ENCODE measurements at regions not wholly inside any gene's neighbourhood (a gene's known extent, or its start where the extent isn't known, plus 50 kb on each side); places are given as distances from the start of the nearest gene placed in this dataset.
"Not testable (repeated sequence)": the region's sequence is repeated elsewhere in the genome, so short reads cannot be mapped to it uniquely, and the experiment has no call there.

- DNase-seq (ENCODE audit: low read depth) = no peak
- peaks cover 17% of the 10 kb centered on the region for H3K9me3 ChIP-seq (ENCODE audit: control insufficient read depth, low read length)
Measured at GRCh38 chrX:56343219-56343618, 111.1 kb downstream of the KLF8 start.

GRCh38 chrX:56343664-56344063 is 111.5 kb downstream of the KLF8 start:
- Histone ChIP-seq H3K36me3 (ENCODE audit: control insufficient read depth, insufficient read depth, low read length, severe bottlenecking) (no peaks in the 10 kb centered on the region), H3K9ac (ENCODE audit: low read length) (no peak overlapping the region), H3K27me3 (replicated peaks; ENCODE audit: control insufficient read depth, insufficient read depth, low read length) (peaks cover 4% of the 10 kb centered on the region), H3K9me3 (ENCODE audit: control insufficient read depth, low read length) (peaks cover 17% of the 10 kb centered on the region), H3K4me3 (ENCODE audit: low read length) (no peak overlapping the region), H3K4me1 (ENCODE audit: control insufficient read depth, insufficient read depth, low read length) (no peaks in the 10 kb centered on the region)
- DNase-seq (ENCODE audit: low read depth) = no peak

More at GRCh38 chrX:56343219-56343618, 111.1 kb downstream of the KLF8 start:
- Histone ChIP-seq H3K4me3 (ENCODE audit: low read length) (no peak overlapping the region), H3K27me3 (replicated peaks; ENCODE audit: control insufficient read depth, insufficient read depth, low read length) (peaks cover 4% of the 10 kb centered on the region), H3K36me3 (ENCODE audit: control insufficient read depth, insufficient read depth, low read length, severe bottlenecking) (no peaks in the 10 kb centered on the region), H3K4me1 (ENCODE audit: control insufficient read depth, insufficient read depth, low read length) (no peaks in the 10 kb centered on the region), H3K9ac (ENCODE audit: low read length) (no peak overlapping the region)

- H3K9ac ChIP-seq (ENCODE audit: low read length); H3K27me3 ChIP-seq (replicated peaks; ENCODE audit: control insufficient read depth, insufficient read depth, low read length); DNase-seq (ENCODE audit: low read depth); H3K4me1 ChIP-seq (ENCODE audit: control insufficient read depth, insufficient read depth, low read length); H3K36me3 ChIP-seq (ENCODE audit: control insufficient read depth, insufficient read depth, low read length, severe bottlenecking); H3K4me3 ChIP-seq (ENCODE audit: low read length): not testable (repeated sequence)
- H3K9me3 ChIP-seq (ENCODE audit: control insufficient read depth, low read length) = peaks cover 29% of the 10 kb centered on the region
Measured at GRCh38 chrX:56358145-56358544, 126.0 kb downstream of the KLF8 start.

- H3K36me3 ChIP-seq (ENCODE audit: control insufficient read depth, insufficient read depth, low read length, severe bottlenecking) = not testable (repeated sequence)
Measured at GRCh38 chrX:56365171-56365570, 133.0 kb downstream of the KLF8 start.

GRCh38 chrX:56366901-56367300 is 134.7 kb downstream of the KLF8 start:
- Histone ChIP-seq H3K9me3 (ENCODE audit: control insufficient read depth, low read length) (peaks cover 17% of the 10 kb centered on the region), H3K4me3 (ENCODE audit: low read length) (no peak overlapping the region), H3K36me3 (ENCODE audit: control insufficient read depth, insufficient read depth, low read length, severe bottlenecking) (no peaks in the 10 kb centered on the region), H3K4me1 (ENCODE audit: control insufficient read depth, insufficient read depth, low read length) (no peaks in the 10 kb centered on the region), H3K9ac (ENCODE audit: low read length) (no peak overlapping the region), H3K27me3 (replicated peaks; ENCODE audit: control insufficient read depth, insufficient read depth, low read length) (peaks cover 4% of the 10 kb centered on the region)
- no peak for DNase-seq (ENCODE audit: low read depth)

More at GRCh38 chrX:56365171-56365570, 133.0 kb downstream of the KLF8 start:
- H3K27me3 ChIP-seq (replicated peaks; ENCODE audit: control insufficient read depth, insufficient read depth, low read length); H3K9ac ChIP-seq (ENCODE audit: low read length); H3K4me1 ChIP-seq (ENCODE audit: control insufficient read depth, insufficient read depth, low read length); H3K4me3 ChIP-seq (ENCODE audit: low read length); DNase-seq (ENCODE audit: low read depth): not testable (repeated sequence)
- H3K9me3 ChIP-seq (ENCODE audit: control insufficient read depth, low read length) = peaks cover 26% of the 10 kb centered on the region

GRCh38 chrX:56368962-56369361 is 136.8 kb downstream of the KLF8 start:
- no peak for DNase-seq (ENCODE audit: low read depth)
- Histone ChIP-seq H3K4me1 (ENCODE audit: control insufficient read depth, insufficient read depth, low read length) (no peaks in the 10 kb centered on the region), H3K36me3 (ENCODE audit: control insufficient read depth, insufficient read depth, low read length, severe bottlenecking) (no peaks in the 10 kb centered on the region), H3K9me3 (ENCODE audit: control insufficient read depth, low read length) (peaks cover 4% of the 10 kb centered on the region), H3K9ac (ENCODE audit: low read length) (no peak overlapping the region), H3K27me3 (replicated peaks; ENCODE audit: control insufficient read depth, insufficient read depth, low read length) (peaks cover 4% of the 10 kb centered on the region), H3K4me3 (ENCODE audit: low read length) (no peak overlapping the region)

- not testable (repeated sequence) for H3K27me3 ChIP-seq (replicated peaks; ENCODE audit: control insufficient read depth, insufficient read depth, low read length); H3K4me3 ChIP-seq (ENCODE audit: low read length); H3K4me1 ChIP-seq (ENCODE audit: control insufficient read depth, insufficient read depth, low read length); H3K36me3 ChIP-seq (ENCODE audit: control insufficient read depth, insufficient read depth, low read length, severe bottlenecking); DNase-seq (ENCODE audit: low read depth); H3K9me3 ChIP-seq (ENCODE audit: control insufficient read depth, low read length); H3K9ac ChIP-seq (ENCODE audit: low read length)
Measured at GRCh38 chrX:56379984-56380780, 148.0 kb downstream of the KLF8 start.

- DNase-seq (ENCODE audit: low read depth) = no peak
- Histone ChIP-seq H3K9me3 (ENCODE audit: control insufficient read depth, low read length) (no peaks in the 10 kb centered on the region), H3K27me3 (replicated peaks; ENCODE audit: control insufficient read depth, insufficient read depth, low read length) (peaks cover 5% of the 10 kb centered on the region), H3K36me3 (ENCODE audit: control insufficient read depth, insufficient read depth, low read length, severe bottlenecking) (no peaks in the 10 kb centered on the region), H3K4me3 (ENCODE audit: low read length) (no peak overlapping the region), H3K4me1 (ENCODE audit: control insufficient read depth, insufficient read depth, low read length) (no peaks in the 10 kb centered on the region), H3K9ac (ENCODE audit: low read length) (no peak overlapping the region)
Measured at GRCh38 chrX:56382278-56382677, 150.1 kb downstream of the KLF8 start.

- no peaks in the 10 kb centered on the region for H3K36me3 ChIP-seq (ENCODE audit: control insufficient read depth, insufficient read depth, low read length, severe bottlenecking)
- H3K4me3 ChIP-seq (ENCODE audit: low read length) = no peak overlapping the region
- H3K9ac ChIP-seq (ENCODE audit: low read length) = no peak overlapping the region
- DNase-seq (ENCODE audit: low read depth) = no peak
- H3K4me1 ChIP-seq (ENCODE audit: control insufficient read depth, insufficient read depth, low read length) = no peaks in the 10 kb centered on the region
- peaks cover 5% of the 10 kb centered on the region for H3K27me3 ChIP-seq (replicated peaks; ENCODE audit: control insufficient read depth, insufficient read depth, low read length)
- H3K9me3 ChIP-seq (ENCODE audit: control insufficient read depth, low read length) = no peaks in the 10 kb centered on the region
Measured at GRCh38 chrX:56385336-56385735, 153.2 kb downstream of the KLF8 start.

- no peak overlapping the region for H3K4me3 ChIP-seq (ENCODE audit: low read length)
- H3K36me3 ChIP-seq (ENCODE audit: control insufficient read depth, insufficient read depth, low read length, severe bottlenecking) = no peaks in the 10 kb centered on the region
- H3K4me1 ChIP-seq (ENCODE audit: control insufficient read depth, insufficient read depth, low read length) = no peaks in the 10 kb centered on the region
- no peaks in the 10 kb centered on the region for H3K9me3 ChIP-seq (ENCODE audit: control insufficient read depth, low read length)
- peaks cover 5% of the 10 kb centered on the region for H3K27me3 ChIP-seq (replicated peaks; ENCODE audit: control insufficient read depth, insufficient read depth, low read length)
- H3K9ac ChIP-seq (ENCODE audit: low read length) = no peak overlapping the region
- DNase-seq (ENCODE audit: low read depth) = no peak
Measured at GRCh38 chrX:56385960-56386359, 153.8 kb downstream of the KLF8 start.

- peaks cover 5% of the 10 kb centered on the region for H3K9me3 ChIP-seq (ENCODE audit: control insufficient read depth, low read length)
- H3K4me3 ChIP-seq (ENCODE audit: low read length) = no peak overlapping the region
- no peaks in the 10 kb centered on the region for H3K27me3 ChIP-seq (replicated peaks; ENCODE audit: control insufficient read depth, insufficient read depth, low read length)
- no peaks in the 10 kb centered on the region for H3K36me3 ChIP-seq (ENCODE audit: control insufficient read depth, insufficient read depth, low read length, severe bottlenecking)
- no peak overlapping the region for H3K9ac ChIP-seq (ENCODE audit: low read length)
- no peak for DNase-seq (ENCODE audit: low read depth)
- no peaks in the 10 kb centered on the region for H3K4me1 ChIP-seq (ENCODE audit: control insufficient read depth, insufficient read depth, low read length)
Measured at GRCh38 chrX:56397636-56398035, 165.5 kb downstream of the KLF8 start.

GRCh38 chrX:56402207-56402606 is 161.2 kb upstream of the UBQLN2 start:
- Histone ChIP-seq H3K9ac (ENCODE audit: low read length) (no peak overlapping the region), H3K27me3 (replicated peaks; ENCODE audit: control insufficient read depth, insufficient read depth, low read length) (no peaks in the 10 kb centered on the region), H3K4me1 (ENCODE audit: control insufficient read depth, insufficient read depth, low read length) (no peaks in the 10 kb centered on the region), H3K36me3 (ENCODE audit: control insufficient read depth, insufficient read depth, low read length, severe bottlenecking) (no peaks in the 10 kb centered on the region), H3K9me3 (ENCODE audit: control insufficient read depth, low read length) (peaks cover 9% of the 10 kb centered on the region), H3K4me3 (ENCODE audit: low read length) (no peak overlapping the region)
- DNase-seq (ENCODE audit: low read depth) = no peak

Measured in adipocyte (in vitro differentiated cells).